ENCODE measurements at regions not wholly inside any gene's neighbourhood (a gene's known extent, or its start where the extent isn't known, plus 50 kb on each side); places are given as distances from the start of the nearest gene placed in this dataset.
"Not testable (repeated sequence)": the region's sequence is repeated elsewhere in the genome, so short reads cannot be mapped to it uniquely, and the experiment has no call there.

DNA sequence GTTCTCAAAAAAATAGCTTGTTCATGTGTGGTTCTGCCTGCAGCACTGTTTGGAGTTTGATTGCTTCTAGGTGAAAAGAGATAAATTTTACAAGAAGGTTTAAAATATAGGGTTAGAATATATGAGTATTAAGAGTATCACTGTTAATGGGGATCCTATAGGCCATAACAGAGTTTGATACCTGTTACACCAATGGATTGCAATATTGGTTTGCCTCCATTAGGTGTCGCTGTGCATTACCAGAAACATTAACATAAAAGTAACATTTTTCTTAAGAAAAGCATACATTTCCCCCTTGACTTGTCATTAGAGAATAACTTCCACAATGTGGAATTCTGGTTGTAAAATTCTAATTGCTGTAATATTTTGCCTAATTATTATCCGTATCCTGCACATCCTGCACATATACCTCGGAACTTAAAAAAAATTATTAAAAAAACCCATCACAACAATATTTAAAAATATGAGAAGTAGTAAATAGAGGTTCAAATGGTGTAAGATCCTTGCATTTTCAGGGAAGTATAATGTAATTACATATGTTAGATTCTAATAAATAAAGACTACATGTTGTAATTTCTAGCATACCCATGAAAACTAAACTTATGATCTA is 63.0 kb downstream of the CYP4A11 start:
- not testable (repeated sequence) for DNase-seq; H3K4me1 ChIP-seq; H3K9me3 ChIP-seq; H3K36me3 ChIP-seq; H3K4me3 ChIP-seq (ENCODE audit: low read depth, low read length); H3K27me3 ChIP-seq
- TF ChIP-seq, protein P1, sequence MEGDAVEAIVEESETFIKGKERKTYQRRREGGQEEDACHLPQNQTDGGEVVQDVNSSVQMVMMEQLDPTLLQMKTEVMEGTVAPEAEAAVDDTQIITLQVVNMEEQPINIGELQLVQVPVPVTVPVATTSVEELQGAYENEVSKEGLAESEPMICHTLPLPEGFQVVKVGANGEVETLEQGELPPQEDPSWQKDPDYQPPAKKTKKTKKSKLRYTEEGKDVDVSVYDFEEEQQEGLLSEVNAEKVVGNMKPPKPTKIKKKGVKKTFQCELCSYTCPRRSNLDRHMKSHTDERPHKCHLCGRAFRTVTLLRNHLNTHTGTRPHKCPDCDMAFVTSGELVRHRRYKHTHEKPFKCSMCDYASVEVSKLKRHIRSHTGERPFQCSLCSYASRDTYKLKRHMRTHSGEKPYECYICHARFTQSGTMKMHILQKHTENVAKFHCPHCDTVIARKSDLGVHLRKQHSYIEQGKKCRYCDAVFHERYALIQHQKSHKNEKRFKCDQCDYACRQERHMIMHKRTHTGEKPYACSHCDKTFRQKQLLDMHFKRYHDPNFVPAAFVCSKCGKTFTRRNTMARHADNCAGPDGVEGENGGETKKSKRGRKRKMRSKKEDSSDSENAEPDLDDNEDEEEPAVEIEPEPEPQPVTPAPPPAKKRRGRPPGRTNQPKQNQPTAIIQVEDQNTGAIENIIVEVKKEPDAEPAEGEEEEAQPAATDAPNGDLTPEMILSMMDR (IDR thresholded peaks at IDR 0.05; ENCODE audit: low read depth, low read length): peak; percentile 29; the same call in 1 of the 2 replicates

DNA sequence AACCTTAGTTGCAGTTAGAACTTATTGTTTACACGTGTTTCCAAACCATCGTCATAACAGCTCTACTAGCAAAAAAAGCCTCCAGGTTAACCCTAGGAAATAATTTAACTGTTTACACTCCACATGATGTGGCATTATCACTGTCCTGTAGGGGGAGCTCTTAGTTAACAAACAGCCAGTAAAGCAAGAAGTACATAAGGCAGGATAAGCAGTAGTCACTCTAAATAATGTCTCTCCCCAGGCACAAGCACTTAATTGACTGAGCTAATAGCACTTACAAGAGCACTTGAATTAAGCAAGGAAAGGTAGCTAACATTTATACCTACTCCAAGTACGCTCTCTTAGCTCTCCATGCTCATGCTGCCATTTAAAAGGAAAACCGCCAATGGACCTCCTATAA is 65.2 kb downstream of the CYP4A11 start:
- H3K9me3 ChIP-seq; H3K4me1 ChIP-seq; H3K36me3 ChIP-seq; H3K27me3 ChIP-seq; H3K4me3 ChIP-seq (ENCODE audit: low read depth, low read length); DNase-seq: not testable (repeated sequence)
- TF ChIP-seq, protein P1 (IDR thresholded peaks at IDR 0.05; ENCODE audit: low read depth, low read length): peak; percentile 22; the same call in 1 of the 2 replicates
